GM12878 (cell line): ENCODE measurements at regions not wholly inside any gene's neighbourhood (a gene's known extent, or its start where the extent isn't known, plus 50 kb on each side); places are given as distances from the start of the nearest gene placed in this dataset.

Source experiments
- ATAC-seq: fragments of 200-7000 bp; cut with Tn5 transposase; 3 replicates; pipeline ENCODE4 v1.9.1; 2020; ENCODE audit warnings: mild to moderate bottlenecking, moderate library complexity
- BruUV-seq: library from RNA; stranded (reverse); fragments of 400-500 nt; replicated peaks from 2 replicates; lab custom pipeline; 2021; lab: Mats Ljungman, UMichigan
- CTCF ChIA-PET: fragments of 300-600 bp; sonication (Branson Sonifier 250); formaldehyde crosslinking; extraction: SDS; loops from one replicate; lab custom pipeline; 2021; ENCODE audit warnings: inconsistent platforms; lab: Yijun Ruan, JAX
- POLR2A ChIA-PET: fragments of 350-600 bp; formaldehyde crosslinking; extraction: SDS; loops from one replicate; lab custom pipeline; 2021; ENCODE audit warnings: inconsistent platforms; lab: Charles Lee
- RAD21 ChIA-PET: fragments of 300-600 bp; sonication (Branson Sonifier 250); formaldehyde crosslinking; loops from one replicate; lab custom pipeline; 2023; ENCODE audit warnings: antibody characterized with exemption; ENCODE audit not compliant: unreplicated experiment; lab: Charles Lee
- SMC1A ChIA-PET: fragments of 300-600 bp; sonication (Branson Sonifier 250); formaldehyde crosslinking; loops from one replicate; lab custom pipeline; 2023; ENCODE audit not compliant: unreplicated experiment, uncharacterized antibody; lab: Charles Lee
- DNase-seq: peaks from one replicate; pipeline ENCODE4 v3.0.0-alpha.2; 2011; ENCODE audit warnings: low read depth, low spot score
- FAIRE-seq: peaks from 3 replicates; lab custom pipeline; 2011; peaks lifted over from hg19 to GRCh38; lab: Jason Lieb, UNC
- H2AFZ ChIP-seq: 2 replicates; pipeline ENCODE4 v1.6.0; 2011; ENCODE audit warnings: low read depth, low read length, control low read depth; ENCODE audit not compliant: control insufficient read depth
- H3K27ac ChIP-seq: 2 replicates; pipeline ENCODE4 v1.5.1; 2011; ENCODE audit warnings: control low read depth; ENCODE audit not compliant: control insufficient read depth, insufficient read depth
- H3K27me3 ChIP-seq, 2 experiments: replicated peaks in 1 of 2; 2 replicates each; pipeline versions ENCODE4 v1.6.0 to v1.6.1; 2011; ENCODE audit warnings: low read length in 1 of 2; ENCODE audit not compliant: control insufficient read depth in 2 of 2, insufficient read depth in 2 of 2
- H3K36me3 ChIP-seq, 2 experiments: 2 replicates each; pipeline ENCODE4 v1.5.1; 2011; ENCODE audit warnings: low read length in 1 of 2; ENCODE audit not compliant: control insufficient read depth in 2 of 2, insufficient read depth in 2 of 2
- H3K4me1 ChIP-seq: 2 replicates; pipeline ENCODE4 v1.6.1; 2011; ENCODE audit warnings: mild to moderate bottlenecking, low read length, moderate library complexity, mixed read lengths; ENCODE audit not compliant: control insufficient read depth, insufficient read depth
- H3K4me2 ChIP-seq: 2 replicates; pipeline ENCODE4 v1.6.0; 2011; ENCODE audit warnings: control low read depth; ENCODE audit not compliant: control insufficient read depth, insufficient read depth
- H3K4me3 ChIP-seq: fragments of 200-600 bp; sonication (generic); 2 replicates; pipeline ENCODE4 v1.5.1; 2016
- H3K79me2 ChIP-seq: 2 replicates; pipeline ENCODE4 v1.6.0; 2011; ENCODE audit warnings: low read length; ENCODE audit not compliant: control insufficient read depth, insufficient read depth
- H3K9ac ChIP-seq: 2 replicates; pipeline ENCODE4 v1.8.0; 2011; ENCODE audit warnings: low read length, control low read depth, mixed read lengths; ENCODE audit not compliant: control insufficient read depth, insufficient read depth
- H3K9me3 ChIP-seq: replicated peaks from 3 replicates; pipeline ENCODE4 v1.5.1; 2011; ENCODE audit warnings: mild to moderate bottlenecking, low read length; ENCODE audit not compliant: control insufficient read depth, insufficient read depth
- H4K20me1 ChIP-seq: 2 replicates; pipeline ENCODE4 v1.6.0; 2011; ENCODE audit not compliant: control insufficient read depth, insufficient read depth
- GABPA ChIP-seq: IDR thresholded peaks from 2 replicates; pipeline ENCODE4 v1.6.1; 2014; ENCODE audit warnings: antibody characterized with exemption, low read depth, mild to moderate bottlenecking, inconsistent platforms
- NFYB ChIP-seq: IDR thresholded peaks from 2 replicates; pipeline ENCODE4 v1.6.1; 2011; ENCODE audit warnings: low read depth, mild to moderate bottlenecking, low read length, improper control_type of control experiment, moderate library complexity; ENCODE audit not compliant: insufficient read depth
- POLR2A ChIP-seq: IDR thresholded peaks from 2 replicates; pipeline ENCODE4 v1.6.1; 2011; ENCODE audit warnings: low read depth, mild to moderate bottlenecking, low read length
- WGBS: methylation state at CpG from one replicate; pipeline ENCODE4 v1.1.6; 2016; ENCODE audit warnings: low lambda C conversion rate; ENCODE audit not compliant: insufficient replicate concordance, insufficient coverage; ENCODE audit errors: missing lambda C conversion rate; 5-methylcytosine and 5-hydroxymethylcytosine counted together
- in situ Hi-C: fragments of 300-500 bp; cut with MboI; formaldehyde crosslinking; loops from 9 replicates; pipeline ENCODE4 v1.14.3; 2018; ENCODE audit warnings: mixed read lengths
- intact Hi-C: fragments of 100-400 bp; cut with micrococcal nuclease; formaldehyde crosslinking; loops from one replicate; pipeline ENCODE4 v1.14.2; 2022; ENCODE audit not compliant: unreplicated experiment
- TF ChIP-seq, protein P1 (sequence below): IDR thresholded peaks from 2 replicates; pipeline ENCODE4 v1.6.1; 2011; ENCODE audit warnings: borderline replicate concordance, low read depth, mild to moderate bottlenecking, moderate library complexity, low read length; ENCODE audit not compliant: insufficient read depth, poor library complexity, severe bottlenecking
- TF ChIP-seq, protein P2 (sequence below): fragments of 450-650 bp; IDR thresholded peaks from 2 replicates; pipeline ENCODE4 v1.6.1; 2016; ENCODE audit warnings: mild to moderate bottlenecking
- TF ChIP-seq, protein P3 (sequence below): IDR thresholded peaks from 2 replicates; pipeline ENCODE4 v1.6.1; 2011; ENCODE audit warnings: mild to moderate bottlenecking, low read depth, low read length, moderate library complexity; ENCODE audit not compliant: insufficient replicate concordance

DNA sequence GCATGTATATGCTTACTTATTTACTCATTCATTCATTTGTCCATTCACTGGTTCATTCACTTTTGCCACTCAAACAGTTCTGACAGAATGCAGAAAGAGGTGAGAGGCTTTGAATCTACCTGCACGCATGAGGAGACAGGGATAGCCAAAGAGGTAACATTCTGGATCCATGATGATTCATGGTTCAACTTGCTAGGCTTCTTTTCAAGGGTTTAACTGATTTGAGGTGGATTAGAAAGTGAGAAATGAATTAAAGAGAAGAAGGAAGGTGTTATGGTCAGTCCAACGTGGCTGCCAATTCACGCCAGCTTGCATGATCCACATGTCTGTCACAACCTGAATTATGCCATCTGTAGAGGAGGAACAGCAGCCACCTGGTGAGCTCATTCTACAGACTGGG, 260.6 kb downstream of the ARRDC4 start:
- no peak for DNase-seq
- no peak overlapping the region for H3K27ac ChIP-seq
- no peak overlapping the region for H3K4me2 ChIP-seq
- CTCF ChIA-PET = interaction anchor here (0.6 to 0.7 kb wide), 2 partner anchors 644 to 1646 kb away, joined by 3 read pairs; no protein-coding TSS in a partner anchor
- no peak overlapping the region for H3K9ac ChIP-seq
- no peaks in the 10 kb centered on the region for H4K20me1 ChIP-seq
- RAD21 ChIA-PET = no interaction called here
- FAIRE-seq = no peak
- H3K4me3 ChIP-seq = no peak overlapping the region
- intact Hi-C loops = no loop called here
- WGBS = 0% methylated on average over 3 of the region's 3 CpGs
- TF ChIP-seq, protein P1, sequence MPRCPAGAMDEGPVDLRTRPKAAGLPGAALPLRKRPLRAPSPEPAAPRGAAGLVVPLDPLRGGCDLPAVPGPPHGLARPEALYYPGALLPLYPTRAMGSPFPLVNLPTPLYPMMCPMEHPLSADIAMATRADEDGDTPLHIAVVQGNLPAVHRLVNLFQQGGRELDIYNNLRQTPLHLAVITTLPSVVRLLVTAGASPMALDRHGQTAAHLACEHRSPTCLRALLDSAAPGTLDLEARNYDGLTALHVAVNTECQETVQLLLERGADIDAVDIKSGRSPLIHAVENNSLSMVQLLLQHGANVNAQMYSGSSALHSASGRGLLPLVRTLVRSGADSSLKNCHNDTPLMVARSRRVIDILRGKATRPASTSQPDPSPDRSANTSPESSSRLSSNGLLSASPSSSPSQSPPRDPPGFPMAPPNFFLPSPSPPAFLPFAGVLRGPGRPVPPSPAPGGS = no peak
- no peak for TF ChIP-seq POLR2A
- TF ChIP-seq, protein P2, sequence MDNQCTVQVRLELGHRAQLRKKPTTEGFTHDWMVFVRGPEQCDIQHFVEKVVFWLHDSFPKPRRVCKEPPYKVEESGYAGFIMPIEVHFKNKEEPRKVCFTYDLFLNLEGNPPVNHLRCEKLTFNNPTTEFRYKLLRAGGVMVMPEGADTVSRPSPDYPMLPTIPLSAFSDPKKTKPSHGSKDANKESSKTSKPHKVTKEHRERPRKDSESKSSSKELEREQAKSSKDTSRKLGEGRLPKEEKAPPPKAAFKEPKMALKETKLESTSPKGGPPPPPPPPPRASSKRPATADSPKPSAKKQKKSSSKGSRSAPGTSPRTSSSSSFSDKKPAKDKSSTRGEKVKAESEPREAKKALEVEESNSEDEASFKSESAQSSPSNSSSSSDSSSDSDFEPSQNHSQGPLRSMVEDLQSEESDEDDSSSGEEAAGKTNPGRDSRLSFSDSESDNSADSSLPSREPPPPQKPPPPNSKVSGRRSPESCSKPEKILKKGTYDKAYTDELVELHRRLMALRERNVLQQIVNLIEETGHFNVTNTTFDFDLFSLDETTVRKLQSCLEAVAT = no peak
- TF ChIP-seq NFYB = no peak
- TF ChIP-seq, protein P3, sequence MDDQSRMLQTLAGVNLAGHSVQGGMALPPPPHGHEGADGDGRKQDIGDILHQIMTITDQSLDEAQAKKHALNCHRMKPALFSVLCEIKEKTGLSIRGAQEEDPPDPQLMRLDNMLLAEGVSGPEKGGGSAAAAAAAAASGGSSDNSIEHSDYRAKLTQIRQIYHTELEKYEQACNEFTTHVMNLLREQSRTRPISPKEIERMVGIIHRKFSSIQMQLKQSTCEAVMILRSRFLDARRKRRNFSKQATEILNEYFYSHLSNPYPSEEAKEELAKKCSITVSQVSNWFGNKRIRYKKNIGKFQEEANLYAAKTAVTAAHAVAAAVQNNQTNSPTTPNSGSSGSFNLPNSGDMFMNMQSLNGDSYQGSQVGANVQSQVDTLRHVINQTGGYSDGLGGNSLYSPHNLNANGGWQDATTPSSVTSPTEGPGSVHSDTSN = no peak
- TF ChIP-seq GABPA = no peak
- H2AFZ ChIP-seq = no peak overlapping the region
- BruUV-seq = no TSS peak
- POLR2A ChIA-PET = interaction anchor here (0.5 kb wide), 1 partner anchor 28 kb away, joined by 5 read pairs; no protein-coding TSS in a partner anchor
- no peak for ATAC-seq
- in situ Hi-C loops = no loop called here
- no peaks in the 10 kb centered on the region for H3K27me3 ChIP-seq
- no peaks in the 10 kb centered on the region for H3K36me3 ChIP-seq
- H3K4me1 ChIP-seq = no peaks in the 10 kb centered on the region
- no peaks in the 10 kb centered on the region for H3K79me2 ChIP-seq
- SMC1A ChIA-PET = no interaction called here
- no peaks in the 10 kb centered on the region for H3K9me3 ChIP-seq
